ENCODE measurements at regions not wholly inside any gene's neighbourhood (a gene's known extent, or its start where the extent isn't known, plus 50 kb on each side); places are given as distances from the start of the nearest gene placed in this dataset.

DNA sequence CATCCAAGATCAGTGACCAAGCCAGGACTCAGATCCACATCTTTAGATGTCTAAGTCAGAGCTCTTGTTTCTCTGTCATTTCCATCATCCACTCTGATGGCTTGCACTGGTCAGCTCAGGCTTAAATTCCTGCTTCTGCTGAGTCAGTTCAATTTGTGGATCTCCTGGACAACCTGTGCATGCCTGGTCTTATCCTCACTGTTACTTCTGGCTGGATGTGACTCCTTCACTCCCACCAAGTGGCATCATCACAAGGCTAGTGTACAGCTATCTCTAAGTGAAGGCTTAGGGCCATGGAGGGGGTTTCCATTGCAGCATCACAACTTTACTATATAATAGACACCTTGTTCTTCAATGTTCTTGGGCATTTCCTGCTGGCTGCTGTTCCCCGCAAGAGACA is 102.9 kb downstream of the EMP1 start (continued):
- TF ChIP-seq, protein P1, sequence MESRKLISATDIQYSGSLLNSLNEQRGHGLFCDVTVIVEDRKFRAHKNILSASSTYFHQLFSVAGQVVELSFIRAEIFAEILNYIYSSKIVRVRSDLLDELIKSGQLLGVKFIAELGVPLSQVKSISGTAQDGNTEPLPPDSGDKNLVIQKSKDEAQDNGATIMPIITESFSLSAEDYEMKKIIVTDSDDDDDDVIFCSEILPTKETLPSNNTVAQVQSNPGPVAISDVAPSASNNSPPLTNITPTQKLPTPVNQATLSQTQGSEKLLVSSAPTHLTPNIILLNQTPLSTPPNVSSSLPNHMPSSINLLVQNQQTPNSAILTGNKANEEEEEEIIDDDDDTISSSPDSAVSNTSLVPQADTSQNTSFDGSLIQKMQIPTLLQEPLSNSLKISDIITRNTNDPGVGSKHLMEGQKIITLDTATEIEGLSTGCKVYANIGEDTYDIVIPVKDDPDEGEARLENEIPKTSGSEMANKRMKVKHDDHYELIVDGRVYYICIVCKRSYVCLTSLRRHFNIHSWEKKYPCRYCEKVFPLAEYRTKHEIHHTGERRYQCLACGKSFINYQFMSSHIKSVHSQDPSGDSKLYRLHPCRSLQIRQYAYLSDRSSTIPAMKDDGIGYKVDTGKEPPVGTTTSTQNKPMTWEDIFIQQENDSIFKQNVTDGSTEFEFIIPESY (IDR thresholded peaks at IDR 0.05; ENCODE audit: borderline replicate concordance, low read depth) = no peak
- TF ChIP-seq JUND (IDR thresholded peaks at IDR 0.05) = no peak
- no peak for TF ChIP-seq FOSL2 (IDR thresholded peaks at IDR 0.05; ENCODE audit: borderline replicate concordance, low read depth)
- TF ChIP-seq, protein P2, sequence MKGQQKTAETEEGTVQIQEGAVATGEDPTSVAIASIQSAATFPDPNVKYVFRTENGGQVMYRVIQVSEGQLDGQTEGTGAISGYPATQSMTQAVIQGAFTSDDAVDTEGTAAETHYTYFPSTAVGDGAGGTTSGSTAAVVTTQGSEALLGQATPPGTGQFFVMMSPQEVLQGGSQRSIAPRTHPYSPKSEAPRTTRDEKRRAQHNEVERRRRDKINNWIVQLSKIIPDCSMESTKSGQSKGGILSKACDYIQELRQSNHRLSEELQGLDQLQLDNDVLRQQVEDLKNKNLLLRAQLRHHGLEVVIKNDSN (IDR thresholded peaks at IDR 0.05; ENCODE audit: borderline replicate concordance, low read depth) = no peak
- TF ChIP-seq FOXJ3 (CRISPR knock-in tag; IDR thresholded peaks at IDR 0.05) = no peak
- no peak for TF ChIP-seq ELF1 (IDR thresholded peaks at IDR 0.05)

DNA sequence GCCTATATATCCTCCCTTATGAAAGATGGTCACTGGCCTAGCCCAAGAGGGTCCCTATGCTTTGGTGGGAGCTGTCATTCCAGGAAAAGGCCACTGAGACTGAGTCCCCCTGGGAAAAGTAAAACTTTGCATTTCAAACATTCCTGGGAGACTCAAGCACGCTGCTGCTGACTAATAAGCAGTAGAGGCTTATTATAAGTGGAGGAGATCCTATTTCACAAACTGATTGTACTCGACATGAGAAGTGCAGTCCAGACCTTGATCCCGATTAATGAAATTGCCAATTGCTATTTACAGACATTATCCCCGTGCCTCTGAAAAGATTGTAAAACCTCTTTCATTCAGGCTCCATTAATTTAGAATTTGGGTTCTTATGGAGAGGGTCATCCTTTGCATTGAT is 96.6 kb downstream of the EMP1 start:
- Histone ChIP-seq H3K9me2 (no peaks in the 10 kb centered on the region), H2AFZ (ENCODE audit: low read depth) (no peak overlapping the region), H4K20me1 (ENCODE audit: insufficient read depth) (no peaks in the 10 kb centered on the region), H3K4me2 (no peak overlapping the region), H3K4me3 (ENCODE audit: low read depth in 2 of 2, low read length in 1 of 2) (no peak overlapping the region), H3K9ac (no peak overlapping the region), H3K36me3 (replicated peaks in 1 of 2; ENCODE audit: control insufficient read depth in 1 of 2, insufficient read depth in 2 of 2, low read length in 1 of 2) (no peaks in the 10 kb centered on the region), H3K9me3 (no peaks in the 10 kb centered on the region), H3K4me1 (ENCODE audit: control insufficient read depth in 1 of 2, insufficient read depth in 2 of 2, low read depth in 1 of 2, low read length in 1 of 2) (no peaks in the 10 kb centered on the region), H3K27me3 (ENCODE audit: insufficient read depth) (no peaks in the 10 kb centered on the region; the same call in 1 of the 2 replicates), H3F3A (replicated peaks; ENCODE audit: insufficient read depth) (no peaks in the 10 kb centered on the region), H3K27ac (ENCODE audit: low read depth in 2 of 2, low read length in 1 of 2) (no peak overlapping the region), H3K79me2 (ENCODE audit: insufficient read depth) (no peaks in the 10 kb centered on the region)
- 31% methylated on average over 4 of the region's 4 CpGs for WGBS (ENCODE audit: low lambda C conversion rate)
- POLR2A ChIA-PET = no interaction called here
- CTCF ChIA-PET = no interaction called here
- TF ChIP-seq, protein P1 (IDR thresholded peaks at IDR 0.05; ENCODE audit: borderline replicate concordance, low read depth) = no peak
- TF ChIP-seq, protein P3, sequence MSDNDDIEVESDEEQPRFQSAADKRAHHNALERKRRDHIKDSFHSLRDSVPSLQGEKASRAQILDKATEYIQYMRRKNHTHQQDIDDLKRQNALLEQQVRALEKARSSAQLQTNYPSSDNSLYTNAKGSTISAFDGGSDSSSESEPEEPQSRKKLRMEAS (IDR thresholded peaks at IDR 0.05; ENCODE audit: low read depth) = no peak
- TF ChIP-seq FOXM1 (IDR thresholded peaks at IDR 0.05; ENCODE audit: low read depth) (no peak), GATA2 (CRISPR knock-in tag; IDR thresholded peaks at IDR 0.05) (no peak), POLR2AphosphoS5 (IDR thresholded peaks at IDR 0.05; ENCODE audit: low read depth, low read length) (no peak), EP300 (IDR thresholded peaks at IDR 0.05; ENCODE audit: borderline replicate concordance in 1 of 2, low read depth in 1 of 2, low read length in 1 of 2) (no peak), RFX5 (IDR thresholded peaks at IDR 0.05; ENCODE audit: low read length) (no peak), NFIC (IDR thresholded peaks at IDR 0.05; ENCODE audit: borderline replicate concordance) (no peak), TEAD4 (IDR thresholded peaks at IDR 0.05; ENCODE audit: borderline replicate concordance, insufficient read depth) (no peak), TCF12 (IDR thresholded peaks at IDR 0.05) (no peak), JUND (IDR thresholded peaks at IDR 0.05) (no peak), MEF2A (IDR thresholded peaks at IDR 0.05; ENCODE audit: borderline replicate concordance, low read depth) (no peak), TAF1 (IDR thresholded peaks at IDR 0.05; ENCODE audit: borderline replicate concordance, low read depth, low read length) (no peak)
- TF ChIP-seq, protein P4, sequence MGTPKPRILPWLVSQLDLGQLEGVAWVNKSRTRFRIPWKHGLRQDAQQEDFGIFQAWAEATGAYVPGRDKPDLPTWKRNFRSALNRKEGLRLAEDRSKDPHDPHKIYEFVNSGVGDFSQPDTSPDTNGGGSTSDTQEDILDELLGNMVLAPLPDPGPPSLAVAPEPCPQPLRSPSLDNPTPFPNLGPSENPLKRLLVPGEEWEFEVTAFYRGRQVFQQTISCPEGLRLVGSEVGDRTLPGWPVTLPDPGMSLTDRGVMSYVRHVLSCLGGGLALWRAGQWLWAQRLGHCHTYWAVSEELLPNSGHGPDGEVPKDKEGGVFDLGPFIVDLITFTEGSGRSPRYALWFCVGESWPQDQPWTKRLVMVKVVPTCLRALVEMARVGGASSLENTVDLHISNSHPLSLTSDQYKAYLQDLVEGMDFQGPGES (IDR thresholded peaks at IDR 0.05; ENCODE audit: low read depth, low read length) = no peak
- TF ChIP-seq, protein P5, sequence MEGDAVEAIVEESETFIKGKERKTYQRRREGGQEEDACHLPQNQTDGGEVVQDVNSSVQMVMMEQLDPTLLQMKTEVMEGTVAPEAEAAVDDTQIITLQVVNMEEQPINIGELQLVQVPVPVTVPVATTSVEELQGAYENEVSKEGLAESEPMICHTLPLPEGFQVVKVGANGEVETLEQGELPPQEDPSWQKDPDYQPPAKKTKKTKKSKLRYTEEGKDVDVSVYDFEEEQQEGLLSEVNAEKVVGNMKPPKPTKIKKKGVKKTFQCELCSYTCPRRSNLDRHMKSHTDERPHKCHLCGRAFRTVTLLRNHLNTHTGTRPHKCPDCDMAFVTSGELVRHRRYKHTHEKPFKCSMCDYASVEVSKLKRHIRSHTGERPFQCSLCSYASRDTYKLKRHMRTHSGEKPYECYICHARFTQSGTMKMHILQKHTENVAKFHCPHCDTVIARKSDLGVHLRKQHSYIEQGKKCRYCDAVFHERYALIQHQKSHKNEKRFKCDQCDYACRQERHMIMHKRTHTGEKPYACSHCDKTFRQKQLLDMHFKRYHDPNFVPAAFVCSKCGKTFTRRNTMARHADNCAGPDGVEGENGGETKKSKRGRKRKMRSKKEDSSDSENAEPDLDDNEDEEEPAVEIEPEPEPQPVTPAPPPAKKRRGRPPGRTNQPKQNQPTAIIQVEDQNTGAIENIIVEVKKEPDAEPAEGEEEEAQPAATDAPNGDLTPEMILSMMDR (IDR thresholded peaks at IDR 0.05) = no peak
- TF ChIP-seq, protein P2 (IDR thresholded peaks at IDR 0.05; ENCODE audit: borderline replicate concordance, low read depth) = no peak
- DNase-seq = no peak

Data from SK-N-SH (cell line).